Loucy (cell line): ENCODE measurements at regions not wholly inside any gene's neighbourhood (a gene's known extent, or its start where the extent isn't known, plus 50 kb on each side); places are given as distances from the start of the nearest gene placed in this dataset.

Source experiments
- H2AFZ ChIP-seq: fragments of 200-600 bp; sonication (generic); 2 replicates; pipeline ENCODE4 v1.6.0; 2016; ENCODE audit warnings: antibody characterized with exemption, mild to moderate bottlenecking, low read length, moderate library complexity
- H3F3A ChIP-seq: fragments of 200-600 bp; 2 replicates; pipeline ENCODE4 v1.6.0; 2016; ENCODE audit warnings: antibody characterized with exemption, low read depth, mild to moderate bottlenecking
- H3K27me3 ChIP-seq: fragments of 200-600 bp; sonication (generic); 2 replicates; pipeline ENCODE4 v1.6.1; 2014; ENCODE audit warnings: low read length, mild to moderate bottlenecking; ENCODE audit not compliant: insufficient read depth, poor library complexity, severe bottlenecking
- H3K36me3 ChIP-seq: fragments of 200-600 bp; sonication (generic); 2 replicates; pipeline ENCODE4 v1.6.1; 2016; ENCODE audit warnings: low read length; ENCODE audit not compliant: insufficient read depth
- H3K4me1 ChIP-seq: fragments of 200-600 bp; sonication (generic); 2 replicates; pipeline ENCODE4 v1.5.1; 2014; ENCODE audit warnings: low read length, mild to moderate bottlenecking; ENCODE audit not compliant: insufficient read depth, poor library complexity, severe bottlenecking
- H3K4me2 ChIP-seq: fragments of 200-600 bp; sonication (generic); 2 replicates; pipeline ENCODE4 v1.6.0; 2014; ENCODE audit warnings: antibody characterized with exemption, low read length, low read depth, mild to moderate bottlenecking; ENCODE audit not compliant: poor library complexity, severe bottlenecking
- H3K4me3 ChIP-seq: fragments of 200-600 bp; sonication (generic); 2 replicates; pipeline ENCODE4 v1.5.1; 2014; ENCODE audit warnings: low read length, mild to moderate bottlenecking, mixed read lengths; ENCODE audit not compliant: poor library complexity, severe bottlenecking
- H3K79me2 ChIP-seq: fragments of 200-600 bp; sonication (generic); 2 replicates; pipeline ENCODE4 v1.6.1; 2014; ENCODE audit warnings: low read length; ENCODE audit not compliant: insufficient read depth
- H3K9ac ChIP-seq: fragments of 200-600 bp; sonication (generic); 2 replicates; pipeline ENCODE4 v1.6.0; 2014; ENCODE audit warnings: mild to moderate bottlenecking, low read depth, low read length, moderate library complexity; ENCODE audit not compliant: poor library complexity, severe bottlenecking
- H3K9me2 ChIP-seq: fragments of 200-600 bp; sonication (generic); replicated peaks from 2 replicates; pipeline ENCODE4 v1.6.1; 2016; ENCODE audit warnings: low read depth, low read length, mixed read lengths
- H3K9me3 ChIP-seq: fragments of 200-600 bp; sonication (generic); 2 replicates; pipeline ENCODE4 v1.6.1; 2014; ENCODE audit warnings: mild to moderate bottlenecking, antibody characterized with exemption, low read length, low read depth; ENCODE audit not compliant: insufficient read depth
- H4K20me1 ChIP-seq: fragments of 200-600 bp; sonication (generic); 2 replicates; pipeline ENCODE4 v1.6.0; 2014; ENCODE audit warnings: antibody characterized with exemption, low read length, mild to moderate bottlenecking; ENCODE audit not compliant: insufficient read depth, poor library complexity, severe bottlenecking
- EZH2phosphoT487 ChIP-seq: fragments of 200-600 bp; IDR thresholded peaks from 2 replicates; pipeline ENCODE4 v1.6.1; 2018; ENCODE audit warnings: antibody characterized with exemption, mild to moderate bottlenecking, moderate library complexity, borderline replicate concordance
- TF ChIP-seq, protein P1 (sequence below): fragments of 200-600 bp; sonication (generic); conservative IDR thresholded peaks from 2 replicates; pipeline ENCODE4 v1.5.1; 2014; ENCODE audit warnings: mild to moderate bottlenecking, antibody characterized with exemption, low read length

DNA sequence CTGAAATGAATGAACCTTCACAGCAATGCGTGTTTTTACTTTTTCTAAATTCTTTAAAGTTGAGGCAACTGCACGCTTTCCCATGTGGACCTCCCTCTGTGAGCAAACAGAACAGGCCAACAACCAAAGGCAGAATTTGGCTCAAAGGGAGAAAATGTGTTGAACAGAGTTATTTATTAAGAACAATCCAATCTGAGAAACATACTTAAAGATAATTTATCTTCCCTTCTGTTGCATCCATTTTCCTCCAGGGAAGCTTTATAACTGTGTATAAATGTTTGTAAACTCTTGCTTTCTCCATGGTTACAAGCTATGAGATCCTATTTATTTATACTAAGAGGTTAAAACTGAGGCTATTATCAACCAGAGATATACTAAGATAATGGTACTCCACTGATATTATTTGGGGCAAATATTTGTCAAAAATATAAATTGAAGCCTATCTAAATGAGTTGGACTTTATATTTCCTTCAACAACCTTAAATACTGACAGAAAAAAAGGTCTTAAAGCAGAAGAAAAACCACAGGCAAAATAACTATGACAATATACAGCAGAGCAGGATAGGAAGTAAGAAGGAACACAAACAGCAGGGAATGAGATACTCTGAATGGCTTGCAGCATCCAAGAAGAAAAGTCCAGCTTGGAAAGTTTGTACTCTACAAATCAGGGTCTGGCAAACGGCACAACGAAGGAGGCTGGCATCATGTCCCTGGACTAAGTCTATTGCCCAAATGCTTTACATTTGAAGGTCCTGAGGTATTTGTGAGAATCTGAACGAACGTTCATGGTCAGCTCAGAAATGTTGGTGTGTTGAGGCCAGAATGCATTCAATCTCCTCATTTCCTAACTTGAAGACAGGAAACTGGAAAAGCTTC is 663.2 kb upstream of the INTU start:
- H3K4me3 ChIP-seq: no peak overlapping the region

GRCh38 chr4:126973201-126973600 is 659.6 kb upstream of the INTU start:
- H3K27me3 ChIP-seq: no peaks in the 10 kb centered on the region

More for the DNA sequence above, 663.2 kb upstream of the INTU start:
- H3K79me2 ChIP-seq: no peaks in the 10 kb centered on the region
- no peak overlapping the region for H3K9ac ChIP-seq
- no peaks in the 10 kb centered on the region for H3K9me3 ChIP-seq
- H3K4me2 ChIP-seq: no peak overlapping the region
- H3K36me3 ChIP-seq: no peaks in the 10 kb centered on the region
- no peaks in the 10 kb centered on the region for H3F3A ChIP-seq
- no peak overlapping the region for H2AFZ ChIP-seq
- no peaks in the 10 kb centered on the region for H3K9me2 ChIP-seq
- H3K27me3 ChIP-seq: no peaks in the 10 kb centered on the region
- TF ChIP-seq EZH2phosphoT487: no peak
- TF ChIP-seq, protein P1, sequence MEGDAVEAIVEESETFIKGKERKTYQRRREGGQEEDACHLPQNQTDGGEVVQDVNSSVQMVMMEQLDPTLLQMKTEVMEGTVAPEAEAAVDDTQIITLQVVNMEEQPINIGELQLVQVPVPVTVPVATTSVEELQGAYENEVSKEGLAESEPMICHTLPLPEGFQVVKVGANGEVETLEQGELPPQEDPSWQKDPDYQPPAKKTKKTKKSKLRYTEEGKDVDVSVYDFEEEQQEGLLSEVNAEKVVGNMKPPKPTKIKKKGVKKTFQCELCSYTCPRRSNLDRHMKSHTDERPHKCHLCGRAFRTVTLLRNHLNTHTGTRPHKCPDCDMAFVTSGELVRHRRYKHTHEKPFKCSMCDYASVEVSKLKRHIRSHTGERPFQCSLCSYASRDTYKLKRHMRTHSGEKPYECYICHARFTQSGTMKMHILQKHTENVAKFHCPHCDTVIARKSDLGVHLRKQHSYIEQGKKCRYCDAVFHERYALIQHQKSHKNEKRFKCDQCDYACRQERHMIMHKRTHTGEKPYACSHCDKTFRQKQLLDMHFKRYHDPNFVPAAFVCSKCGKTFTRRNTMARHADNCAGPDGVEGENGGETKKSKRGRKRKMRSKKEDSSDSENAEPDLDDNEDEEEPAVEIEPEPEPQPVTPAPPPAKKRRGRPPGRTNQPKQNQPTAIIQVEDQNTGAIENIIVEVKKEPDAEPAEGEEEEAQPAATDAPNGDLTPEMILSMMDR: no peak
- no peaks in the 10 kb centered on the region for H3K4me1 ChIP-seq
- no peaks in the 10 kb centered on the region for H4K20me1 ChIP-seq

DNA sequence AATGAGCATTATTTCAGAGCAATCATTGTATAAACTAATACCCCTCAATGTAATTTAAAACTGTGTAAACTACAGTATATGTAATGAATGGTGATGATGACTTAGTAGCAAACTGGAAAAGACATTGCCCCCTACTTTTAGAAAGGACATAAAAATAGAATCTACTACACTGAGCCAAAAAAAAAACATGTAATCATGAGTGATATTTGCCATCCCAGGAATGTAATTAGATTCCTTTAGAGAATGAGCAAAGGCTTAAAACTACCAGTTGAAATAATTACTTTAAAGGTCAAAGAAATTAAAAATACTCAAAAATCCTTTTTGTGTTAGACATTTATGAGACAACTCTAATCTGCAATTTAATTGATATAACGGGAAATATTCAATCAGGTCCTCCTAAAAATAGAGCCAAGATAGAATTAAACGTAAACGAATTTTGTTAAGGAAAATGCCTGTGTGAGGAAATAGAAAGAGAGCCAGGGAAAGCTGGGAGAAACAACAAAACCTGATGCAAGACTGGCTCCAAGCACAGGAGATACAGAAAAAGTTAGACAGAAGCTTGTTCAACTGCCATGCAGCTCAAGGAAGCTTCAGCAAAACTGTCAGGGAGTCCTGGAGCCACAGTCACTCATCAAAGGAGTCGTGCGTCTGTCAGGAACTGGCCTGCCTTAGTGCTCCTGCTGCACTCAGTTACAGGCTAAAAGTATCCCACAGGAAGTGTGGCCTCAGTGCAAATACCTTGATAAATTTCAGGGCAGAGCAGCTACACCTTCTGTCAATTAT is 655.7 kb upstream of the INTU start:
- H3K79me2 ChIP-seq: no peaks in the 10 kb centered on the region
- no peak overlapping the region for H3K4me3 ChIP-seq
- H4K20me1 ChIP-seq: no peaks in the 10 kb centered on the region
- no peak overlapping the region for H3K9ac ChIP-seq
- TF ChIP-seq EZH2phosphoT487: no peak
- TF ChIP-seq, protein P1: no peak
- H3F3A ChIP-seq: no peaks in the 10 kb centered on the region
- no peaks in the 10 kb centered on the region for H3K36me3 ChIP-seq
- H3K4me1 ChIP-seq: no peaks in the 10 kb centered on the region
- H3K4me2 ChIP-seq: no peak overlapping the region
- H3K9me3 ChIP-seq: no peaks in the 10 kb centered on the region
- no peaks in the 10 kb centered on the region for H3K27me3 ChIP-seq
- H2AFZ ChIP-seq: no peak overlapping the region
- H3K9me2 ChIP-seq: no peaks in the 10 kb centered on the region

More at GRCh38 chr4:126973201-126973600, 659.6 kb upstream of the INTU start:
- H3K36me3 ChIP-seq: no peaks in the 10 kb centered on the region
- no peaks in the 10 kb centered on the region for H3K4me1 ChIP-seq
- no peak overlapping the region for H2AFZ ChIP-seq
- H4K20me1 ChIP-seq: no peaks in the 10 kb centered on the region
- H3K4me2 ChIP-seq: no peak overlapping the region
- H3K9ac ChIP-seq: no peak overlapping the region
- no peaks in the 10 kb centered on the region for H3F3A ChIP-seq
- no peaks in the 10 kb centered on the region for H3K9me3 ChIP-seq
- no peaks in the 10 kb centered on the region for H3K79me2 ChIP-seq
- H3K4me3 ChIP-seq: no peak overlapping the region
- H3K9me2 ChIP-seq: no peaks in the 10 kb centered on the region
- TF ChIP-seq, protein P1: no peak
- no peak for TF ChIP-seq EZH2phosphoT487
